Dendritic cell treated with granulocyte-macrophage colony-stimulating factor and Interleukin-4, amounts not matched to agents 40 ng/mL and 50 ng/mL, for 4 days (primary cell): ENCODE measurements at regions not wholly inside any gene's neighbourhood (a gene's known extent, or its start where the extent isn't known, plus 50 kb on each side); places are given as distances from the start of the nearest gene placed in this dataset.
"Not testable (repeated sequence)": the region's sequence is repeated elsewhere in the genome, so short reads cannot be mapped to it uniquely, and the experiment has no call there.

Experiments
- H3K27ac Mint-ChIP-seq: one replicate; pipeline ENCODE4 v1.8.0; 2022; ENCODE audit warnings: mild to moderate bottlenecking, mixed read lengths
- H3K27me3 Mint-ChIP-seq: one replicate; pipeline ENCODE4 v1.8.0; 2022; ENCODE audit warnings: mild to moderate bottlenecking, mixed read lengths
- H3K36me3 Mint-ChIP-seq: one replicate; pipeline ENCODE4 v1.8.0; 2022; ENCODE audit warnings: low read depth, mixed read lengths
- H3K4me1 Mint-ChIP-seq: one replicate; pipeline ENCODE4 v1.8.0; 2022; ENCODE audit warnings: low read depth, mixed read lengths
- H3K4me3 Mint-ChIP-seq: one replicate; pipeline ENCODE4 v1.8.0; 2022; ENCODE audit warnings: mild to moderate bottlenecking, moderate library complexity, mixed read lengths
- H3K9me3 Mint-ChIP-seq: one replicate; pipeline ENCODE4 v1.8.0; 2022; ENCODE audit warnings: mixed read lengths
- intact Hi-C: fragments of 100-400 bp; cut with micrococcal nuclease; formaldehyde crosslinking; loops from one replicate; pipeline ENCODE4 v1.15.0; 2022

DNA sequence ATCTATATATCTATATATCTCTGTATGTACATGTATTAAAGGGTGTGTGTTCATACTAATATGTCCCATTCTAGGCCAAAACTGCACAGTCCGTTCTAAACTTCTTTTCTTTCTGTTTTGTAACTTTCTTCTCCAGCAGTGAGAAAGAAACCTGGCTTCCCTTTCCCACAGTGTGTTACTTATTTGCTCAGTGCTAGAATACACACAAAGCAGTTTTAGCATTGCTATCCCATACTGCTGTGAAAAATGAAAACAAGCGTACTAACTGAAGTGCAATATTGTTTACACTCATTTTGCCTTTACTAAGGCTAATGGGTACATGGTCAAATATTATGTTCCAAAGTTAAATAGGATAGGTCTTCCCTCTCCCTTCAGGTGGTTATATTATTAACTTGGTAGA lies 163.9 kb downstream of the LEPR start:
- no peaks in the 10 kb centered on the region for H3K27me3 Mint-ChIP-seq
- H3K4me3 Mint-ChIP-seq, result no peak overlapping the region
- no peaks in the 10 kb centered on the region for H3K36me3 Mint-ChIP-seq
- H3K27ac Mint-ChIP-seq, result no peak overlapping the region
- no peaks in the 10 kb centered on the region for H3K4me1 Mint-ChIP-seq
- intact Hi-C loops, result no loop called here
- peaks cover 11% of the 10 kb centered on the region for H3K9me3 Mint-ChIP-seq

DNA sequence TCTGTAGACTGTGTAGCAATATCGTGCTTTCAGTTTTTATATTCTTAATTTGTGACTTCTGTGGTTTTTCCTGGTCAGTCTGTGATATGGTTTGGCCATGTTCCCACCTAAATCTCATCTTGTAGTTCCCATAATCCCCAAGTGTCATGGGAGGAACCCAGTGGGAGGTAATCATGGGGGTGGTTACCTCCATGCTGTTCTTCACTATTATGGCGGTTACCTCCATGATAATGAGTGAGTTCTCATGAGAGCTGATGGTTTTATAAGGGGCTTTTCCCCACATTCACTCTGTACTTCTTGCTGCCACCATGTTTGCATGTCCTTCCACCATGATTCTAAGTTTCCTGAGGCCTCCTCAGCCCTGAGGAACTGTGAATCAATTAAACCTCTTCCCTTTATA lies 169.8 kb downstream of the LEPR start:
- Mint-ChIP-seq H3K36me3 (no peaks in the 10 kb centered on the region), H3K4me1 (no peaks in the 10 kb centered on the region), H3K4me3 (no peak overlapping the region), H3K27me3 (no peaks in the 10 kb centered on the region), H3K9me3 (no peaks in the 10 kb centered on the region), H3K27ac (no peak overlapping the region)
- intact Hi-C loops, result no loop called here

DNA sequence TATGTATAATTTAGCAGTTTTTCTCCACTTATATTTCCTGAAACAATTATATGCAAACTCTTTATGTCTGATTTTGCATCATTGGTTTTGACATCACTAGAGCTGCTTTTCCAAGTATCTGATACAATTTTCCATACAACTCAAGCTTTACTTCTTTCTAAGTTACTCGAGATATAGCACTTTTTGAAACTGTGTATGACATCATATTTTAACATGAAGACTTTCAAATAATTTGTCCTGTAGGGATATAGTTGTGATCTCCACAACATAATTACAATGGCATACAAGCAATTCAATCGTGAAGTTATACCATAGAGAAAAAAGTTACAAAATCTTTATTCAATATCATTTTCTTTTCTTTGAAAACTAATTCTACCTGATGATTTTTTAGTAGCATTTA lies 173.0 kb downstream of the LEPR start:
- Mint-ChIP-seq H3K27ac (no peak overlapping the region), H3K36me3 (no peaks in the 10 kb centered on the region), H3K27me3 (no peaks in the 10 kb centered on the region), H3K4me1 (no peaks in the 10 kb centered on the region), H3K9me3 (no peaks in the 10 kb centered on the region), H3K4me3 (no peak overlapping the region)
- intact Hi-C loops, result no loop called here

GRCh38 chr1:65595724-65596123 lies 175.3 kb downstream of the LEPR start:
- Mint-ChIP-seq H3K36me3 (no peaks in the 10 kb centered on the region), H3K9me3 (no peaks in the 10 kb centered on the region), H3K27ac (no peak overlapping the region), H3K4me3 (no peak overlapping the region), H3K27me3 (no peaks in the 10 kb centered on the region), H3K4me1 (no peaks in the 10 kb centered on the region)
- intact Hi-C loops, result no loop called here

- no peaks in the 10 kb centered on the region for H3K4me1 Mint-ChIP-seq
These were observed 176.3 kb downstream of the LEPR start for GRCh38 chr1:65596768-65597167.

DNA sequence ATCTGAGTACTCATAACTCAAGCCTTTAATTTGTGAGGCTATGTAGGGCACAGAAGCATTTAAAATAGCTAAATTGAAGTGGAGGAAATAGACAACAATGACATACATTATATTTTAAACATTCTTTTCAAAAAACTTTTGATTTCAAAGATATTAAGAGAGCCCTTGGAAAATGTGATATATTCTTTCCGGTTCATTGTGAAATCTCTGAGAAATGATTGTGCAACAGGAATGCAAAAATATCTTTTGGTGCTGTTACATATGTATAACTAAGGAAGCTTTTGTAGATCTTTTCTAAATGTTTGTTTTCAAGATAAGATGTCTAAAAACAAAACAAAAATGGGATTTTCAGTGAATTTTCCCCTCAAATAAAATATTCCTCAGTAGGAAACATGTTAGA lies 185.2 kb downstream of the LEPR start:
- Mint-ChIP-seq H3K9me3 (no peaks in the 10 kb centered on the region), H3K4me3 (no peak overlapping the region), H3K36me3 (no peaks in the 10 kb centered on the region), H3K27ac (no peak overlapping the region), H3K4me1 (peaks cover 14% of the 10 kb centered on the region), H3K27me3 (no peaks in the 10 kb centered on the region)
- intact Hi-C loops, result no loop called here

More at GRCh38 chr1:65596768-65597167, 176.3 kb downstream of the LEPR start:
- Mint-ChIP-seq H3K9me3 (no peaks in the 10 kb centered on the region), H3K4me3 (no peak overlapping the region), H3K36me3 (no peaks in the 10 kb centered on the region), H3K27ac (no peak overlapping the region), H3K27me3 (no peaks in the 10 kb centered on the region)
- intact Hi-C loops, result no loop called here

DNA sequence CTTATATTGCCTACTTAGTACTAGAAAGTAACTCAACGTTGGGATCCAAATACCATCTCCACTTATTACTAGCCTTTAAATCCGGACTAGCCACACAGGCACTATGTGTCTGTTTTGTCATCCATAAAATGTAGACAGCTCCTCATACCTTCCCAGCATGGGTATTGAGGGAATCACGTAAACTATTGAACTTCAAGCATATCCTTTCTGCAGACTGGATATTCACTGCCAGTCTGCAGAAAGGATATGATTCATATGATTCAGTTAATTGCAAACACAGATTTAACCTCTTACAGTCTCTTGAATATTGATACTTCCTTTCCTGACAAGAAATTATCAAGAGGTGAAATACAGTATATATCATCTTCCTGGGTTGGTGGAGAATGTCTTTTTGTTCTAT lies 186.0 kb downstream of the LEPR start:
- Mint-ChIP-seq H3K9me3 (no peaks in the 10 kb centered on the region), H3K36me3 (no peaks in the 10 kb centered on the region), H3K4me1 (peaks cover 14% of the 10 kb centered on the region), H3K27me3 (no peaks in the 10 kb centered on the region), H3K27ac (no peak overlapping the region), H3K4me3 (no peak overlapping the region)
- intact Hi-C loops, result no loop called here

GRCh38 chr1:65613884-65614283 lies 178.8 kb upstream of the PDE4B start:
- H3K36me3 Mint-ChIP-seq, result no peaks in the 10 kb centered on the region
- H3K4me3 Mint-ChIP-seq, result no peak overlapping the region
- intact Hi-C loops, result no loop called here
- no peaks in the 10 kb centered on the region for H3K27me3 Mint-ChIP-seq
- H3K27ac Mint-ChIP-seq, result no peak overlapping the region
- H3K9me3 Mint-ChIP-seq, result no peaks in the 10 kb centered on the region
- peaks cover 8% of the 10 kb centered on the region for H3K4me1 Mint-ChIP-seq

GRCh38 chr1:65615859-65616258 lies 176.8 kb upstream of the PDE4B start:
- intact Hi-C loops, result no loop called here
- Mint-ChIP-seq H3K27me3 (no peaks in the 10 kb centered on the region), H3K36me3 (no peaks in the 10 kb centered on the region), H3K4me3 (no peak overlapping the region), H3K9me3 (no peaks in the 10 kb centered on the region), H3K4me1 (peaks cover 8% of the 10 kb centered on the region), H3K27ac (no peak overlapping the region)

GRCh38 chr1:65621721-65622120 lies 171.0 kb upstream of the PDE4B start:
- intact Hi-C loops, H3K27me3 Mint-ChIP-seq, H3K4me1 Mint-ChIP-seq, H3K36me3 Mint-ChIP-seq, H3K9me3 Mint-ChIP-seq, H3K4me3 Mint-ChIP-seq, H3K27ac Mint-ChIP-seq: not testable (repeated sequence)

GRCh38 chr1:65623895-65624294 lies 168.8 kb upstream of the PDE4B start:
- Mint-ChIP-seq H3K27me3 (no peaks in the 10 kb centered on the region), H3K36me3 (no peaks in the 10 kb centered on the region), H3K9me3 (no peaks in the 10 kb centered on the region), H3K27ac (no peak overlapping the region), H3K4me1 (no peaks in the 10 kb centered on the region), H3K4me3 (no peak overlapping the region)
- intact Hi-C loops, result no loop called here

DNA sequence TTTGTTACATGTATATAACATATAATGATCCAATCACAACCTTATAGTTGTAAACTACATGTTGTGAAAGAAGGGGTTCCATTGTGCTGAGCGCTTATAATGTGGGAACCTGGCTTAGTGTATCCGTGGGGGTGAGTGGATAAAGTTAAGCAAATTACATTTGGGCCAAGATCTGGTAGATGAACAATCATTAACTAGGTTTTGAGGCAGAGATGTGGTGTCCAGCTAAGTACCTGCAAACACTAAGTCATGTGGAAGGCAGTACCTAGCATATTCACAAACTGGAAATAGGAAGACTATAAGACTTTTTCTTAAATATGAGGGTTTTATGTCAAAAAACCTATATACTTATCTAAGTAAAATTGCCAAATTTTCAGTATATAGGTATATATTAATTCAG lies 167.2 kb upstream of the PDE4B start:
- Mint-ChIP-seq H3K36me3 (no peaks in the 10 kb centered on the region), H3K27me3 (no peaks in the 10 kb centered on the region), H3K27ac (no peak overlapping the region), H3K4me1 (no peaks in the 10 kb centered on the region), H3K4me3 (no peak overlapping the region), H3K9me3 (no peaks in the 10 kb centered on the region)
- intact Hi-C loops, result no loop called here

- no peaks in the 10 kb centered on the region for H3K36me3 Mint-ChIP-seq
- intact Hi-C loops, result no loop called here
- H3K27ac Mint-ChIP-seq, result no peak overlapping the region
- H3K9me3 Mint-ChIP-seq, result no peaks in the 10 kb centered on the region
- H3K4me1 Mint-ChIP-seq, result no peaks in the 10 kb centered on the region
- H3K4me3 Mint-ChIP-seq, result no peak overlapping the region
- no peaks in the 10 kb centered on the region for H3K27me3 Mint-ChIP-seq
These were observed 166.7 kb upstream of the PDE4B start for GRCh38 chr1:65626003-65626402.

DNA sequence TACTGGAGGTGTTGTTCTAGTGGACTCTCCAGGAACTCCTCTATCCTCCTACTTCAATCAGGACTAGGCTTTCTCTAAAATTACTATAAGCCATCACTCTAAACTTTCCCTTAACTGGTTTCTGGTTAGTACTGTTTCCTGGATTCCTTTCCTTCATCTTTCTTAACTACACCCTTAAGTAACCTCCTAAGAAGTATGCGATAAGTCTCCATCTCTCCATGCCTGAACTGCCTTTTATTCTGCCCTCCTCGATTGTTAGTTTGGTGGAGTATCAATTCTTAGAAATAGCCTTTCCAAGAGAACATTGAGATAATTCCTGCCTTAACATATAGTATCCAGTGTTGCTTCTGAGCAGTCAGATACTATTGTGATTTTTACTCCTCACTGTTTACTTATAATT lies 162.9 kb upstream of the PDE4B start:
- H3K9me3 Mint-ChIP-seq, result no peaks in the 10 kb centered on the region
- H3K36me3 Mint-ChIP-seq, result no peaks in the 10 kb centered on the region
- no peaks in the 10 kb centered on the region for H3K4me1 Mint-ChIP-seq
- intact Hi-C loops, result no loop called here
- no peak overlapping the region for H3K4me3 Mint-ChIP-seq
- H3K27me3 Mint-ChIP-seq, result no peaks in the 10 kb centered on the region
- no peak overlapping the region for H3K27ac Mint-ChIP-seq

GRCh38 chr1:65630855-65631254 lies 161.8 kb upstream of the PDE4B start:
- intact Hi-C loops, result no loop called here

GRCh38 chr1:65632235-65632634 lies 160.5 kb upstream of the PDE4B start:
- Mint-ChIP-seq H3K27ac (no peak overlapping the region), H3K36me3 (no peaks in the 10 kb centered on the region), H3K27me3 (no peaks in the 10 kb centered on the region), H3K4me3 (no peak overlapping the region), H3K9me3 (no peaks in the 10 kb centered on the region), H3K4me1 (no peaks in the 10 kb centered on the region)
- intact Hi-C loops, result no loop called here

More at GRCh38 chr1:65630855-65631254, 161.8 kb upstream of the PDE4B start:
- no peak overlapping the region for H3K4me3 Mint-ChIP-seq
- no peak overlapping the region for H3K27ac Mint-ChIP-seq
- no peaks in the 10 kb centered on the region for H3K9me3 Mint-ChIP-seq
- H3K27me3 Mint-ChIP-seq, result no peaks in the 10 kb centered on the region
- no peaks in the 10 kb centered on the region for H3K36me3 Mint-ChIP-seq
- no peaks in the 10 kb centered on the region for H3K4me1 Mint-ChIP-seq
